ENCODE measurements at regions not wholly inside any gene's neighbourhood (a gene's known extent, or its start where the extent isn't known, plus 50 kb on each side); places are given as distances from the start of the nearest gene placed in this dataset.
A peak's percentile ranks its signal among the peaks of the same experiment; 100 is the strongest.

- TF ChIP-seq CTCF (conservative IDR thresholded peaks at IDR 0.05) = peak; percentile 17; the same call in 1 of the 3 replicates
- Histone ChIP-seq H3K4ac (ENCODE audit: low read depth, low read length) (no peak overlapping the region), H3K79me1 (ENCODE audit: insufficient read depth, low read depth, low read length, poor library complexity, severe bottlenecking) (no peaks in the 10 kb centered on the region), H3K4me1 (ENCODE audit: insufficient read depth, low read length) (no peaks in the 10 kb centered on the region; the same call in 1 of the 2 replicates), H2BK12ac (ENCODE audit: insufficient read length, low read depth, low read length) (no peak overlapping the region), H3K27me3 (ENCODE audit: insufficient read depth, low read length) (no peaks in the 10 kb centered on the region), H4K5ac (ENCODE audit: insufficient read length, low read depth, low read length) (no peak overlapping the region), H2BK5ac (ENCODE audit: insufficient read length, low read length) (no peak overlapping the region), H3K23ac (ENCODE audit: insufficient read length, low read depth, low read length) (no peak overlapping the region), H3K9me3 (ENCODE audit: control insufficient read depth, low read depth, low read length) (no peaks in the 10 kb centered on the region), H2AFZ (ENCODE audit: low read length) (no peak overlapping the region), H3K4me2 (ENCODE audit: insufficient read depth, insufficient read length, low read length) (no peak overlapping the region), H3K23me2 (ENCODE audit: insufficient read length, low read depth, low read length, poor library complexity, severe bottlenecking) (no peaks in the 10 kb centered on the region), H3T11ph (ENCODE audit: low read length) (no peak overlapping the region), H3K27ac (ENCODE audit: insufficient read length, low read depth, low read length) (no peak overlapping the region), H2AK5ac (ENCODE audit: insufficient read length, low read length) (no peak overlapping the region), H4K8ac (replicated peaks; ENCODE audit: insufficient read length, low read depth, low read length) (no peak overlapping the region), H2BK120ac (ENCODE audit: low read depth, low read length, poor library complexity, severe bottlenecking) (no peak overlapping the region), H3K18ac (ENCODE audit: insufficient read length, low read depth, low read length) (no peak overlapping the region), H3K14ac (ENCODE audit: insufficient read depth, low read length) (no peak overlapping the region), H2BK20ac (ENCODE audit: low read depth, low read length, poor library complexity, severe bottlenecking) (no peak overlapping the region), H2BK15ac (ENCODE audit: low read depth, low read length) (no peak overlapping the region), H4K91ac (ENCODE audit: insufficient read length, low read depth, low read length) (no peak overlapping the region), H3K56ac (ENCODE audit: insufficient read length, low read depth, low read length) (no peak overlapping the region), H3K9ac (ENCODE audit: extremely low read depth, insufficient read length, low read length) (no peak overlapping the region), H4K20me1 (ENCODE audit: control insufficient read depth, insufficient read depth, insufficient read length) (no peaks in the 10 kb centered on the region), H3K79me2 (ENCODE audit: insufficient read depth, low read length) (no peaks in the 10 kb centered on the region)
- Mint-ChIP-seq H3K27ac (no peak overlapping the region; a peak in 1 of 7 replicates), H3K9me3 (peaks cover 4 to 15% of the 10 kb centered on the region in 2 experiments; a peak in 4 of 5 replicates), H3K4me1 (peaks cover 21 to 24% of the 10 kb centered on the region in 2 experiments), H3K4me3 (no peak overlapping the region), H3K27me3 (ENCODE audit: low read depth) (no peaks in the 10 kb centered on the region), H3K36me3 (ENCODE audit: insufficient read depth in 1 of 3, low read depth in 3 of 3) (peaks cover 6 to 17% (median 10%) of the 10 kb centered on the region in 3 experiments; a peak in 5 of 7 replicates)
- no peak for DNase-seq
- no CpG with 5 or more reads among the region's 6 CpGs for WGBS (ENCODE audit: extremely low coverage, insufficient read length, low lambda C conversion rate)
Observed at GRCh38 chr1:239058190-239058589, 328.2 kb upstream of the CHRM3 start.
